ENCODE measurements at regions not wholly inside any gene's neighbourhood (a gene's known extent, or its start where the extent isn't known, plus 50 kb on each side); places are given as distances from the start of the nearest gene placed in this dataset.
"Not testable (repeated sequence)": the region's sequence is repeated elsewhere in the genome, so short reads cannot be mapped to it uniquely, and the experiment has no call there.

DNA sequence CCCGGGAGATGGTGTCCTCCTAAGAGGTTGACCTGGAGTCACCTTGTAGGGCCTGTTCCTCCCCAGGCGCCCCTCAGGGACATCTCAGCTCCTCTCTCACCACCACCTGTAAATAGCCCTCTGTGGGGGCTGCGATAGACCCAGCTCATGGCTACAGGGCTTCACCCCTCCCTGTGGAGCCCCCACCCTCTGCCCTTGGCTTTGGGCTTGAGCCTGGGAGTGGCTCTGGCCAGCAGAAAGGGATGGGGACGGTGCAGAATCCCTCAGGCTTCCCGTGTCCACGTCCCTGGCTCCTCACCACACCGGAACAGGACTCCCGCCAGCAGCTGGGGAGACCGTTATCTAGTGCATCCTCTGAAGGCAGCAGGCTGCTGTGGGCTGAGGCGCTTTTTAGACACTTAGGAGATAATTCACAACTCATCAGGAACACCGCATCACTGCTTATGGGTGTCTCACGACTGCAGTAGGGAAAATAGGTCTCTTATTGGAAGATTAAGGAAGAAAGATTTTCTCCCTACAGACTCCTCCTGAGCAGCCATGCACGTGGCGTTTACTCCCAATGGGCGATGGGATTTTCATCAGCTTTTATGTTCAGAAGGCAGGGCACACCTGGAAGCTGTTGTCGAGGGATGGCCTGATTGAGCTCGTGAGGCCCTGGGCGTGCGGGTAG lies 253.1 kb downstream of the ADGRD1 start:
- TF ChIP-seq POLR2A, POLR2AphosphoS5 (IDR thresholded peaks at IDR 0.05; ENCODE audit: low read depth, low read length): not testable (repeated sequence)

Measured in GM12891 (cell line).